Ascending aorta (tissue), 2 donors: ENCODE measurements at regions not wholly inside any gene's neighbourhood (a gene's known extent, or its start where the extent isn't known, plus 50 kb on each side); places are given as distances from the start of the nearest gene placed in this dataset.

Experiments used
- DNase-seq, 2 donors: peaks; one replicate each; pipeline ENCODE4 v3.0.0-alpha.2; 2019; ENCODE audit warnings: low spot score in 2 of 2
- H3K27ac ChIP-seq, 2 donors: fragments of 200-600 bp; sonication (generic); one replicate each; pipeline ENCODE4 v1.5.1; 2016 to 2017; ENCODE audit warnings: mild to moderate bottlenecking in 1 of 2
- H3K27me3 ChIP-seq: fragments of 200-600 bp; sonication (generic); one replicate; pipeline ENCODE4 v1.5.1; 2017
- H3K36me3 ChIP-seq, 2 donors: fragments of 200-600 bp; sonication (generic); one replicate each; pipeline ENCODE4 v1.5.1; 2016
- H3K4me1 ChIP-seq, 2 donors: fragments of 200-600 bp; sonication (generic); one replicate each; pipeline ENCODE4 v1.5.1; 2016 to 2017; ENCODE audit warnings: mild to moderate bottlenecking in 1 of 2
- H3K4me3 ChIP-seq, 2 donors: fragments of 200-600 bp; sonication (generic); one replicate each; pipeline ENCODE4 v1.5.1; 2016 to 2017; ENCODE audit warnings: mild to moderate bottlenecking in 1 of 2
- H3K9me3 ChIP-seq, 2 donors: fragments of 200-600 bp; sonication (generic); one replicate each; pipeline ENCODE4 v1.5.1; 2016
- intact Hi-C: fragments of 100-400 bp; cut with DNase I; formaldehyde crosslinking; loops from one replicate; pipeline ENCODE4 v1.15.1; 2023
- TF ChIP-seq, protein P1 (sequence below), 3 experiments: fragments of 200-600 bp in 2 of 3; fragments of 450-650 bp in 1 of 3; sonication (generic) in 2 of 3; IDR thresholded peaks; one replicate each; pipeline ENCODE4 v1.5.1; 2016 to 2019; ENCODE audit warnings: antibody characterized with exemption in 3 of 3, mild to moderate bottlenecking in 1 of 3, moderate library complexity in 1 of 3

- intact Hi-C loops: no loop called here
- H3K27ac ChIP-seq: no peak overlapping the region
- no peaks in the 10 kb centered on the region for H3K27me3 ChIP-seq
- no peak overlapping the region for H3K4me3 ChIP-seq
- DNase-seq: no peak
- TF ChIP-seq, protein P1, sequence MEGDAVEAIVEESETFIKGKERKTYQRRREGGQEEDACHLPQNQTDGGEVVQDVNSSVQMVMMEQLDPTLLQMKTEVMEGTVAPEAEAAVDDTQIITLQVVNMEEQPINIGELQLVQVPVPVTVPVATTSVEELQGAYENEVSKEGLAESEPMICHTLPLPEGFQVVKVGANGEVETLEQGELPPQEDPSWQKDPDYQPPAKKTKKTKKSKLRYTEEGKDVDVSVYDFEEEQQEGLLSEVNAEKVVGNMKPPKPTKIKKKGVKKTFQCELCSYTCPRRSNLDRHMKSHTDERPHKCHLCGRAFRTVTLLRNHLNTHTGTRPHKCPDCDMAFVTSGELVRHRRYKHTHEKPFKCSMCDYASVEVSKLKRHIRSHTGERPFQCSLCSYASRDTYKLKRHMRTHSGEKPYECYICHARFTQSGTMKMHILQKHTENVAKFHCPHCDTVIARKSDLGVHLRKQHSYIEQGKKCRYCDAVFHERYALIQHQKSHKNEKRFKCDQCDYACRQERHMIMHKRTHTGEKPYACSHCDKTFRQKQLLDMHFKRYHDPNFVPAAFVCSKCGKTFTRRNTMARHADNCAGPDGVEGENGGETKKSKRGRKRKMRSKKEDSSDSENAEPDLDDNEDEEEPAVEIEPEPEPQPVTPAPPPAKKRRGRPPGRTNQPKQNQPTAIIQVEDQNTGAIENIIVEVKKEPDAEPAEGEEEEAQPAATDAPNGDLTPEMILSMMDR (IDR thresholded peaks at IDR 0.05): no peak
- H3K4me1 ChIP-seq: no peaks in the 10 kb centered on the region
- H3K9me3 ChIP-seq: no peaks in the 10 kb centered on the region
- H3K36me3 ChIP-seq: no peaks in the 10 kb centered on the region
Measured at GRCh38 chr10:8705415-8705814, 650.9 kb downstream of the GATA3 start.

DNA sequence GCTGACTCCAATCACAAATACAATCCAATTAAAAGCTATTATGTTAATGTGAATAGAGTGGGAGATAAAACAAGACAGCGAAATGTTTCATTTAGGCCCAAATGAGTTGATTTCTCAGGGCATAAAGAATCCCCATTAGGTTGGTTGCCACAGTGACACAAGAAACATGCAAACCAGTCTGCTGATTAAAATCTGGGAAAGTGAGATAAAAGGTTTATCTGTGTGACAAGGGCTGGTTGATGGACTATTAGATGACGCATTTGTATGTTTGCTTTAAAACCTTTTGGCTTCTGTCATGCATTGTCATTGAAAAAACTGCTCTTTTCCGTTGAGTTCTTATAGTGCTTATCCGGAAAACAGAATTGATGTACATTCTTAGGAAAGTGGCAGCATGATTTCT is 658.2 kb downstream of the GATA3 start:
- no peaks in the 10 kb centered on the region for H3K4me1 ChIP-seq
- intact Hi-C loops: no loop called here
- H3K4me3 ChIP-seq: no peak overlapping the region
- H3K27me3 ChIP-seq: no peaks in the 10 kb centered on the region
- no peak for DNase-seq
- TF ChIP-seq, protein P1 (IDR thresholded peaks at IDR 0.05): no peak
- no peaks in the 10 kb centered on the region for H3K9me3 ChIP-seq
- H3K27ac ChIP-seq: no peak overlapping the region
- H3K36me3 ChIP-seq: no peaks in the 10 kb centered on the region

- no peaks in the 10 kb centered on the region for H3K4me1 ChIP-seq
Measured at GRCh38 chr10:8719971-8720370, 665.5 kb downstream of the GATA3 start.

DNA sequence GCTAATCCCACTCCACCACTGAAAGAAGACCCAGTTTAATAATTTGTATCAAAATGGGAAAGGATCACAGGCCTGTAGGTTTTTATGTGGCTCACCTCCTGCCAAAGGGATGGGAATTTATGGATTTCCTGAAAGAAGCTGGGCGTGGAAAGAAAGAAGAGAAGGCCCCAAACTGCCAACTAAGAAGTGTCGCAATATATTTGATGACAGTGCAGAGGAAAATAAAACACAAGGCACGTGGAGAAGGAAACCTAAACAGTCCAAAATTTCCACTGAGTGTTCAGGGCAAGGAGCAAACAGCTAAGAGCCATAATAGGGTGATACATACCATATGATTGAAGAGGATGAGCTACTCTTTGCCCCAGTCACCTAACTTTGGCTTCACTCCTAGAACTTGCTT is 667.2 kb downstream of the GATA3 start:
- Histone ChIP-seq H3K4me1 (no peaks in the 10 kb centered on the region), H3K9me3 (peaks cover 0 to 19% of the 10 kb centered on the region in 2 donors), H3K27me3 (no peaks in the 10 kb centered on the region), H3K36me3 (no peaks in the 10 kb centered on the region), H3K27ac (no peak overlapping the region), H3K4me3 (no peak overlapping the region)
- DNase-seq: no peak
- TF ChIP-seq, protein P1 (IDR thresholded peaks at IDR 0.05): no peak
- intact Hi-C loops: no loop called here

More at GRCh38 chr10:8719971-8720370, 665.5 kb downstream of the GATA3 start:
- no peak for DNase-seq
- H3K9me3 ChIP-seq: peaks cover 0 to 19% of the 10 kb centered on the region in 2 donors
- H3K27me3 ChIP-seq: no peaks in the 10 kb centered on the region
- no peaks in the 10 kb centered on the region for H3K36me3 ChIP-seq
- no peak overlapping the region for H3K27ac ChIP-seq
- H3K4me3 ChIP-seq: no peak overlapping the region
- intact Hi-C loops: no loop called here
- TF ChIP-seq, protein P1 (IDR thresholded peaks at IDR 0.05): no peak

DNA sequence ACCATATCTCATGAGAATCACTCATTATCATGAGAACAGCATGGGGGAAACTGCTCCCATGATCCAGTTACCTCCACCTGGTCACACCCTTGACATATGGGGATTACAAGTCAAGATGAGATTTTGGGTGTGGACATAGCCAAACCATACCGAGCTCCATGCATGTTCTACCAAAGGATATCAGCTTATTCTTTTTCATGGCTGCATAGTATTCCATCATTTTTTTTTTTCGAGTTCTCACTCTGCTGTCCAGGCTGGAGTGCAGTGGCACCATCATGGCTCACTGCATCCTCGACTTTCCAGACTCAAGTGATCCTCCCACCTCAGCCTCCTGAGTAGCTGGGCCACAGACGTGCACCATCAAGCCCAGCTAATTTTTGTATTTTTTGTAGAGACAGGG is 668.3 kb downstream of the GATA3 start:
- intact Hi-C loops: no loop called here
- Histone ChIP-seq H3K36me3 (no peaks in the 10 kb centered on the region), H3K27ac (no peak overlapping the region), H3K4me3 (no peak overlapping the region), H3K9me3 (peaks cover 0 to 19% of the 10 kb centered on the region in 2 donors), H3K4me1 (no peaks in the 10 kb centered on the region), H3K27me3 (no peaks in the 10 kb centered on the region)
- no peak for DNase-seq
- TF ChIP-seq, protein P1 (IDR thresholded peaks at IDR 0.05): no peak

DNA sequence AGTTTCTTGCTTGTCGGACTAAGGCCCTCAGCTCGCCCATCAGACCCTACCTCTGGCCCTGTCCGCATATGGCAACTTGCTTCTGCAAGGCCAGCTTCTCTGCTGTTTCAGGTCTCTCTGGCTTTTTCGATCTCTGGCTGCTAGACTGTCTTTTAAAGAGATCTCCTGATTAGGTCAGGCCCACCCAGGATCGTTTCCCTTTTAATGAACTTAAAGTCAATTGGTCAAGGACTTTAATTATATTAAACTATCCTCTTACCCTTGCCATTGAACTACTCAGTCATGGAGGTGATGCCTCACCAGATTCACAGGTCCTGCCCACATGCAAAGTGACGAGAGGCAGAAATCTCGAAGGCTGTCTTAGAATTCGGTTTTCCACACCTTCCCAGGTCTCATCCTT is 670.9 kb downstream of the GATA3 start:
- no peaks in the 10 kb centered on the region for H3K36me3 ChIP-seq
- no peak overlapping the region for H3K27ac ChIP-seq
- H3K9me3 ChIP-seq: peaks cover 0 to 5% of the 10 kb centered on the region in 2 donors
- no peaks in the 10 kb centered on the region for H3K4me1 ChIP-seq
- no peak for DNase-seq
- intact Hi-C loops: no loop called here
- TF ChIP-seq, protein P1 (IDR thresholded peaks at IDR 0.05): no peak
- no peak overlapping the region for H3K4me3 ChIP-seq
- H3K27me3 ChIP-seq: no peaks in the 10 kb centered on the region
